SH-SY5Y (cell line): ENCODE measurements at regions not wholly inside any gene's neighbourhood (a gene's known extent, or its start where the extent isn't known, plus 50 kb on each side); places are given as distances from the start of the nearest gene placed in this dataset.

ENCODE experiments used
- GATA2 ChIP-seq: IDR thresholded peaks from 2 replicates; pipeline ENCODE4 v1.6.1; 2011; ENCODE audit warnings: mild to moderate bottlenecking, low read depth, low read length
- GATA3 ChIP-seq: IDR thresholded peaks from 2 replicates; pipeline ENCODE4 v1.6.1; 2011; ENCODE audit warnings: low read depth, mild to moderate bottlenecking, low read length, moderate library complexity

DNA sequence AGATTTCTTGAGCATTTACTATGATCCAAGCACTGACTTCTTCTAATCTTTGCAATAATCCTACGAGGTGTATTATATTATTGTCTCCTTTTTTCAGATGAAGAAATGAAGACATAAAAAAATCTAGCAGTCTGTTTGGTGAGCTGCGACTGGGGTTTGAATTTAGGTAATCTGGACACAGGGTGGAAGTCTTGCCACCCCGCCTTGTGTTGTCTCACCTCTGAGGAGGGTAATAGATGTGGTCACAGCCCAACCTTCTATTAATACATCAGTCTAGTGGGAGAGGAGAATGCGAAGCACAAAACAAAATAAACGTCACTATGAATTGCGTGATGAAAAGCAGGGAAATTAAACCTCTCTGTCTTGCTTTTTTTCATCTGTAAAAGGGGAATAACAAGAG, 993.9 kb downstream of the VRK1 start:
- TF ChIP-seq GATA3 = no peak
- no peak for TF ChIP-seq GATA2
